Bronchial epithelial cell (primary cell): ENCODE measurements at regions not wholly inside any gene's neighbourhood (a gene's known extent, or its start where the extent isn't known, plus 50 kb on each side); places are given as distances from the start of the nearest gene placed in this dataset.

ENCODE experiments used
- DNase-seq: peaks from one replicate; pipeline ENCODE4 v3.0.0-alpha.2; 2010; ENCODE audit warnings: low read depth
- FAIRE-seq: peaks from 2 replicates; lab custom pipeline; 2011; peaks lifted over from hg19 to GRCh38; lab: Jason Lieb, UNC
- H3K27me3 ChIP-seq: 2 replicates; pipeline ENCODE4 v1.5.1; 2011; ENCODE audit warnings: low read length; ENCODE audit not compliant: control insufficient read depth, insufficient read depth
- H3K36me3 ChIP-seq: 2 replicates; pipeline ENCODE4 v1.5.1; 2011; ENCODE audit warnings: low read length; ENCODE audit not compliant: control insufficient read depth, insufficient read depth
- H3K4me3 ChIP-seq: 2 replicates; pipeline ENCODE4 v1.5.1; 2011; ENCODE audit warnings: mild to moderate bottlenecking, low read depth, low read length, control low read depth
- CTCF ChIP-seq: IDR thresholded peaks from 2 replicates; pipeline ENCODE4 v1.5.1; 2011; ENCODE audit warnings: mild to moderate bottlenecking, moderate library complexity, low read length, control low read depth, inconsistent platforms; ENCODE audit not compliant: insufficient read depth, severe bottlenecking

GRCh38 chr10:46225597-46225996, 61.2 kb upstream of the ANTXRL start:
- Histone ChIP-seq H3K27me3 (peaks cover 5% of the 10 kb centered on the region), H3K4me3 (no peak overlapping the region), H3K36me3 (no peaks in the 10 kb centered on the region)
- TF ChIP-seq CTCF = no peak
- DNase-seq (no peak), FAIRE-seq (no peak)

- TF ChIP-seq CTCF = no peak
- Histone ChIP-seq H3K27me3 (peaks cover 5% of the 10 kb centered on the region), H3K4me3 (no peak overlapping the region), H3K36me3 (no peaks in the 10 kb centered on the region)
- no peak for DNase-seq
- no peak for FAIRE-seq
These were observed 60.6 kb upstream of the ANTXRL start for GRCh38 chr10:46226232-46226631.

- DNase-seq (no peak), FAIRE-seq (no peak)
- H3K4me3 ChIP-seq = no peak overlapping the region
- H3K27me3 ChIP-seq = peaks cover 5% of the 10 kb centered on the region
- no peaks in the 10 kb centered on the region for H3K36me3 ChIP-seq
- no peak for TF ChIP-seq CTCF
These were observed 59.8 kb upstream of the ANTXRL start for GRCh38 chr10:46226900-46227558.

GRCh38 chr10:46227571-46227935, 59.2 kb upstream of the ANTXRL start:
- Histone ChIP-seq H3K27me3 (peaks cover 5% of the 10 kb centered on the region), H3K4me3 (no peak overlapping the region), H3K36me3 (no peaks in the 10 kb centered on the region)
- TF ChIP-seq CTCF = no peak
- DNase-seq (no peak), FAIRE-seq (no peak)

- H3K4me3 ChIP-seq = no peak overlapping the region
- FAIRE-seq = no peak
- DNase-seq = no peak
- no peak for TF ChIP-seq CTCF
- H3K27me3 ChIP-seq = peaks cover 5% of the 10 kb centered on the region
- no peaks in the 10 kb centered on the region for H3K36me3 ChIP-seq
These were observed 58.7 kb upstream of the ANTXRL start for GRCh38 chr10:46227936-46228562.

GRCh38 chr10:46228563-46229071, 58.2 kb upstream of the ANTXRL start:
- TF ChIP-seq CTCF = peak; percentile 94
- peaks cover 5% of the 10 kb centered on the region for H3K27me3 ChIP-seq
- H3K4me3 ChIP-seq = no peak overlapping the region
- H3K36me3 ChIP-seq = no peaks in the 10 kb centered on the region
- no peak for FAIRE-seq
- peak; percentile 51 for DNase-seq
